ACC112 (cell line): ENCODE measurements at regions not wholly inside any gene's neighbourhood (a gene's known extent, or its start where the extent isn't known, plus 50 kb on each side); places are given as distances from the start of the nearest gene placed in this dataset.

Experiments used
- H2AFZ ChIP-seq: fragments of 200-600 bp; sonication (generic); one replicate; pipeline ENCODE4 v1.6.0; 2017; ENCODE audit warnings: antibody characterized with exemption, low read length; ENCODE audit not compliant: unreplicated experiment
- H3K27ac ChIP-seq: fragments of 200-600 bp; sonication (generic); 2 replicates; pipeline ENCODE4 v1.5.1; 2014; ENCODE audit warnings: low read depth, mild to moderate bottlenecking, antibody characterized with exemption, low read length, moderate library complexity
- H3K27me3 ChIP-seq: fragments of 200-600 bp; sonication (generic); 2 replicates; pipeline ENCODE4 v1.6.1; 2014; ENCODE audit warnings: mild to moderate bottlenecking, antibody characterized with exemption, low read length, moderate library complexity, mixed read lengths; ENCODE audit not compliant: insufficient read depth
- H3K36me3 ChIP-seq: fragments of 200-600 bp; sonication (generic); 2 replicates; pipeline ENCODE4 v1.6.1; 2016; ENCODE audit warnings: mild to moderate bottlenecking, antibody characterized with exemption, low read length, moderate library complexity, mixed read lengths; ENCODE audit not compliant: insufficient read depth
- H3K4me1 ChIP-seq: fragments of 200-600 bp; sonication (generic); one replicate; pipeline ENCODE4 v1.6.1; 2016; ENCODE audit warnings: low read length, mixed read lengths; ENCODE audit not compliant: insufficient read depth, unreplicated experiment, control insufficient read depth
- H3K4me3 ChIP-seq: fragments of 200-600 bp; sonication (generic); 2 replicates; pipeline ENCODE4 v1.5.1; 2014; ENCODE audit warnings: mild to moderate bottlenecking, low read depth, low read length
- H3K79me2 ChIP-seq: fragments of 200-600 bp; sonication (generic); one replicate; pipeline ENCODE4 v1.6.0; 2016; ENCODE audit warnings: low read length; ENCODE audit not compliant: control insufficient read depth, unreplicated experiment, insufficient read depth

DNA sequence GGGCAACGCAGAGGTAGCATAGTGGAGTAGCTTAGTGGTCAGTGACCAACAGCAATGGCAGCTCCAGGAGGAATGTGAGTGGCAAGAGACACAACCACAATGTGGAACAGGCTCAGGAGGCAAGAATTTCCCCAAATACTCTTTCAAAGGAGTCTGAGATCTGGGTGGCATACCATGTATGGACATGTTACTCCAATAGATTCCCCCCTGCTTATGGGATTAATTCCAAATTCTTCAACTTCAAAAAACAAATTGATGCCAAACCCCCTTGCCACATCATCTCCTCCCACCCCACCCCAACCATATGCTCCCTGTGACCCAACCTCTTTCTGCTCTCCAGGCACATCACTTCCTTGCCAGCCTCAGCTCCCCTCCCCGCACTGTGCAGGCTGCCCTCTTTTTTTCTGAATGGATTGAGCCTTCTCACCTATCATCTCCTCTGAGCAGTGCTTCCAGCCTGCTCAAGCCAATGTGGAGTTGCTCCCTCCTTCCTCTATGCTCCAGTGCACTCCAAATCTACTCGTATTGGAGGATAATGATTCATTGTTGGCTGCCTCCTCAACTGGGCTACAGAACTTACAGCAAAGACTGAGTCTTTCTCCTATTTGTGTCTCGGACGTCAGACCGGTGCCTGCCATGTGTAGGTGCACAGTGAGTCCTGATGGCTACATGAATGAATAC is 93.0 kb upstream of the CEP85L start:
- H3K4me1 ChIP-seq: peaks cover 6% of the 10 kb centered on the region
- H3K79me2 ChIP-seq: no peaks in the 10 kb centered on the region
- H3K27me3 ChIP-seq: 0 out of 2 replicates have a peak, but pooled peaks cover 5% of the 10 kb centered on the region
- H3K4me3 ChIP-seq: no peak overlapping the region
- no peak overlapping the region for H3K27ac ChIP-seq
- no peaks in the 10 kb centered on the region for H3K36me3 ChIP-seq
- no peak overlapping the region for H2AFZ ChIP-seq

DNA sequence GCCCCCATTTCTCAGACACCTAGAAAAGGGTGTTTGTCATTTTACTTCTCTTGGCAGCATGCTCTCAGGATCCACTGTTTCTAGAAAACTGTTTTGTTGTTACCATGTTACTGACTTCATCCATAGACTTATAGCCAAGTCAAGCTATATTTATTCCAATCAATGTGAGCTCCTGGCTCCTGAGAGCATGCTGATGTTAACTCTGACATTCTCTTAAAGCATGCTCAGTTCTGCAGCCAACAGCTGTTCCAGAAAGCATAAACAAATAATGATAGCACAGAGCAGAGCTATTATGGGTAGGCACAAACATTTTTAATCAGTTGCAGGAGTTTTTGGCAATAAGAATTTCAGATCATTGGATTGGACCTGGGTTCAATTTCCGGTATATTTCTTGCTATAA is 92.4 kb upstream of the CEP85L start:
- Histone ChIP-seq H3K4me3 (no peak overlapping the region), H3K79me2 (no peaks in the 10 kb centered on the region), H2AFZ (no peak overlapping the region), H3K27ac (no peak overlapping the region), H3K27me3 (0 out of 2 replicates have a peak, but pooled peaks cover 5% of the 10 kb centered on the region), H3K4me1 (peaks cover 6% of the 10 kb centered on the region), H3K36me3 (no peaks in the 10 kb centered on the region)

DNA sequence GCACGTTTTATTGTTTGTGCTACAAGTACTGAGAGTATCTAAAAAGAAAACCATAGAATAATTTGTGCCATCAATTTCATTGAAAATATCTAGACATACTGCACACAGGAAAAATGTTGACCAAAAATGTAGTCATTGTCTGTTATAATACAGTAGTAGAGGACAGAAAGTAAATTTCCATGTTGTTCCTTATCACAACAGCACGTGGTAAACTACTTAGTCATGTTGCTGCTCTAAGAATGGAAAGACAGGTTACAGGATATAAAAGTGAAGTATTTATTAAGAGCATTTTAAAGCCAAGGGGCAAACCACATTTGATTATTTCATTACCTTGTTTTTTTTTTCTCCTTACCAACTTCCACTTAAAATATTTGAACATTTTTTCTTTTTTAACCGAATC is 89.0 kb upstream of the CEP85L start:
- Histone ChIP-seq H3K4me1 (peaks cover 6% of the 10 kb centered on the region), H3K27me3 (no peaks in the 10 kb centered on the region), H2AFZ (no peak overlapping the region), H3K36me3 (no peaks in the 10 kb centered on the region), H3K4me3 (peak overlapping the region; percentile 23; the same call in 1 of the 2 replicates), H3K79me2 (no peaks in the 10 kb centered on the region), H3K27ac (no peak overlapping the region)

DNA sequence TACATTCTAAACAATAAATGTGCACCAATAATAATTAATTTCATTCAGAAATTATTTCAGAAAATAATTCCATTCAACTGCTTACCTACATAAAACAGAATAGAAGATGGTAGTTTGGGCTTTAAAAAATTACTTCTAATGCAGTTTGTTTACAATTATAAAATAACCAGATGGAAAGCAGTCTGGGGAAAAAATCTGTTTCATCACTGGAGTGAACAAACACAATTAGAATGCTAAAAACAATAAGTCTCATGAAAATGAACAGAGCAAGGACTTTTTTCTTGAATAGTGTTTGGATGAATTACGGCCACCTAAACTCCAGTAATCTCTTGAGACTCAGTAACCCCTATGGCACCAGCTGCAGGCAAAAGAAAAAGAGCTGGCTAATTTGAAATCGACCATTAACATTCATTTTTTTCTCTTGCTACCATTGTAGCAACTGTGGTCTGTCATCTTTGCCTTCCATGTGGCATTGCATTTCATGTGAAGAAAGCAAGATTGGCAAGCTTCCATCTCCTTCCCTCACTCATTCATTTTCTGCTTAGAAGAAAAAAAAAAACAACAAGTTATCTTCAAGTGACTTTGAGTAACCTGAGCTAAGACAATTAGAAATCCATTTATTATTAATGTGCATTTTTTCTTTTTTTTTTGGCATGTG is 88.4 kb upstream of the CEP85L start:
- Histone ChIP-seq H3K79me2 (no peaks in the 10 kb centered on the region), H3K4me1 (peaks cover 6% of the 10 kb centered on the region), H3K27me3 (no peaks in the 10 kb centered on the region), H2AFZ (no peak overlapping the region), H3K27ac (no peak overlapping the region), H3K4me3 (no peak overlapping the region), H3K36me3 (no peaks in the 10 kb centered on the region)

DNA sequence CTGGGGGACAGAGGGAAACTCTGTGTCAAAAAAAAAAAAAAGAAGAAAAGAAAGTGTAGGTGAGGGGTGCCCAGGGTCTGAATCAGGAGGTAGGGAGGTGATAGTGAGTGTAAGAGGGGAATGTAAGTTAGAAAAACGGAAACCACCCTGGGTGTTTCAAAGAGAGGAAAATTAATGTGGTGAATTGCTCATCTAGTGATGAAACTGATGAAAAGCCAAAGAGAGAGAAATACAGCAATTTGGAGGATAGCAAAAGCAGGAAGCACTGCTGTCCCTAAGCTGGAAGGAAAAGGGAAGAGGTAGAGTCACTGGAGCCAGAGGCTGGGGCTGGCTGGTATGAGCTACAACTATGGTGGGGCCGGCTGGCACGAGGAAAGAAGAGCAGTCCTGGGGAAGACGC is 85.0 kb upstream of the CEP85L start:
- Histone ChIP-seq H3K27me3 (no peaks in the 10 kb centered on the region), H3K79me2 (no peaks in the 10 kb centered on the region), H3K36me3 (no peaks in the 10 kb centered on the region), H3K4me1 (peaks cover 6% of the 10 kb centered on the region), H3K27ac (no peak overlapping the region), H3K4me3 (no peak overlapping the region), H2AFZ (no peak overlapping the region)

DNA sequence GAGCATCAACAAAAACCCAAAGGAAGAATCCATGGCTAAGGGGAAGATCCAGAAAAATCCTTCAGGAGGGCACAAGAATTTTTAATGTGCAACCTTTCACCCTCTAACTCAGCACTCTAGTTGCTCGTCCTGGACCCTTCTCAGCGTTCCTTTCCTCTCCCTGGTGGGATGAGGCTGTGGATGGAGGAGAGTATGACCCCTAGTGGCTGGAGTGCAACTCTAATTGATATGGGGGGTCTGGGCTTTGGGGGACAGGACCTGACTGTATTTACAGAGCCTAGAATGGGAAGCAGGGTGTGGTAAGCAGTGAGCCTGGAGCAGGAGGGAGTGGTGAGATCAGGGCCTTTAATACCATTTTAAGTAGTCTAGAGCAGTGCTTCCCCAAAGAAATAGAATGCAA is 83.9 kb upstream of the CEP85L start:
- Histone ChIP-seq H3K27ac (no peak overlapping the region), H2AFZ (no peak overlapping the region), H3K79me2 (no peaks in the 10 kb centered on the region), H3K4me3 (no peak overlapping the region), H3K4me1 (peaks cover 5% of the 10 kb centered on the region), H3K27me3 (no peaks in the 10 kb centered on the region), H3K36me3 (no peaks in the 10 kb centered on the region)

DNA sequence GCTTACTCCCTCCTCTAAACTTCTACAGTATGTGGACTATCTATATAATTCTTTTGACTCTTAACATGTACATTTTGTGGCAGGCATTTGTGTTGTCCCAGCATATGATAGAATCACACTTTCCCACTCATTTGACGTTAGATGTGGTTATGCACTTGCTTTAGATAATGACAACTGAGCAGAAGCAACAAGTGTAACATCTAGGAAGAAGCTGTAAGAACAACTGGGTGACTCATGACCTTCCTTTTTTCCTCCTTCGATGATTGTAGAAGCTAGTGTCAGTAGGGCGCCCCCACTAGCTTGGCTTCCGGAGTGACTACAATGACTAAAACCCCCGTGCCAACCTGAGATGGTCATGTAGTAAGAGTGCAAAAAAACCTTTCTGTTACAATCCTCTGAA is 74.6 kb upstream of the CEP85L start:
- no peaks in the 10 kb centered on the region for H3K4me1 ChIP-seq
- no peak overlapping the region for H2AFZ ChIP-seq
- H3K27ac ChIP-seq: no peak overlapping the region
- no peaks in the 10 kb centered on the region for H3K79me2 ChIP-seq
- no peaks in the 10 kb centered on the region for H3K27me3 ChIP-seq
- no peak overlapping the region for H3K4me3 ChIP-seq
- H3K36me3 ChIP-seq: no peaks in the 10 kb centered on the region

DNA sequence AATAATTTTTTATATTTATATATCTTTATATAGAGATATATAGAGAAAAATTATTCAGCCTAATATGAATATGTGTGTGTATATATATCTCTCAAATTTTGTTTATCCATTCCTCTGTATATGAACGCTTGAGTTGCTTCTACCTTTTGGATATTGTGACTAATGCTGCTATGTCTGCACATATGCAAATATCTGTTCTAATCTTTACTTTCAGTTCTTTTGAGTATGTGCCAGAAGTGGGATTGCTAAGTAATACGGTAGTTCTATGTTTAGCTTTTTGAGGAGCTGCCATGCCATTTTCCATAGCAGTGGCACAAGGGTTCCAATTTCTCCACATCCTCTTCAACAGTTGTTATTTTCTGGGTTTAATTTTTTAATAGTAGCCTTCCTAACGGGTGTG is 72.8 kb upstream of the CEP85L start:
- H2AFZ ChIP-seq: no peak overlapping the region
- H3K27ac ChIP-seq: no peak overlapping the region
- H3K36me3 ChIP-seq: no peaks in the 10 kb centered on the region
- H3K27me3 ChIP-seq: no peaks in the 10 kb centered on the region
- H3K4me3 ChIP-seq: no peak overlapping the region
- H3K4me1 ChIP-seq: no peaks in the 10 kb centered on the region
- no peaks in the 10 kb centered on the region for H3K79me2 ChIP-seq

DNA sequence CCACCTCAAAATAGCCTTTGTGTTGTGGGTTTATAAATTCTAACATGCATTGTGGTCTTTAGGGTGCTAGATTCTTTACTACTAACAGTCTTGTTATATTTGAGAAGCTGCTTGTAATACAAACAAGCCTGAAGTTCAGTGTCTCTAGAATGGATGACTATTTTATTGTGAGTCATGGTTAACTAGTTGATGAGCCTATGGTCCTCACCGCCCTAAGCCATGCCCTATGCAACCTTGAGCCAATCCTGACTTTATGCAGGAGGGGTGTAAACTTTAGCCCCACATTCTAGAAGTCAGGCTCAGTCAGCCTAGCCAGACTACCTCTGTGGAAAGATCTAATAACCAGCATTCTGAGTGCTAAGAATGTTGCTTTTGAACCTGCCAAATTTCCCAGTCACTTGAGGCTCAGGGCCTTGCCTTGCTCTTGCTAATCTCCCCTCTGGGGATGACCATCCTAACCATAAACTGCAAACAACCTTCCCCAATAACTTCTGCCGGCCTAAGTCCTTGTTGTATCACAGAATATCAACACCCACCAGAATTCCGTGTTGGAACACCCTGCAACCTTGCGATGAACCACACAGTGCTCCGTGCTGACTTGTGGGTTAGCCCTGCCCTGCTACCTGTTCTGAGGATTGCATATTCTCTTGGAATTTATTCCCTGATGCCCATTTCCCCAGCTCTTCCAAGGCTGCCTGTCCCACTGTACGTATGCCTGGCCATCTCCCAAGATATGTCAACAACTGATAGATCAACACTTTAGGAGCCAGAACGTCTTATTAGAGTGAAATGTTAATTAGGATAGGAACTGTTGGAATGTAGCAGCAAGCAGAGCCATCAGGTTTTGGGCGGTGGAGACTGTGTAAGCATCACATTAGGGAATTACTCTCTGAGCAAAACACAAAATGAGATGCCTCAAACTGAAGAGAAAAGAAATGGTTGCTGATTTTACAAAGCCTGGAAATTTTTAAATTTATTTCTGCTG is 71.7 kb upstream of the CEP85L start:
- Histone ChIP-seq H3K4me3 (no peak overlapping the region), H2AFZ (no peak overlapping the region), H3K4me1 (no peaks in the 10 kb centered on the region)

DNA sequence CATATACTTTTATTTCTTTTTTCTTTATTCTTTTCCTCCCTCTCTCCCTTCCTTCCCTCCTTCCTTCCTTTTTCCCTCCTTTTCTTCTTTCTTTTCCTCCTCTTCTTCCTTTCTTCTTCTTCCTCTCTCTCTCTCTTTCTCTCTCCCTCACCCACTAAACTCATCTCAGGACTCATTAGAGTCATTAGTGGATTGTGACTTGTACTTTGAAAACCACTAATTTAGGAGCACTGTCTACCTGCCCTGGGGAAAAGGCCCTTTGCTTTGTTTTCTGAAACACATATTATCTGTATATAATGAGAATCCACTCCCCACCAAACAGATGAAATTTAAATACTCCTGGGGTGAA is 68.7 kb upstream of the CEP85L start:
- Histone ChIP-seq H3K27me3 (no peaks in the 10 kb centered on the region), H2AFZ (no peak overlapping the region), H3K27ac (no peak overlapping the region), H3K4me1 (no peaks in the 10 kb centered on the region), H3K79me2 (no peaks in the 10 kb centered on the region), H3K4me3 (no peak overlapping the region), H3K36me3 (no peaks in the 10 kb centered on the region)

More for the DNA sequence above, 71.7 kb upstream of the CEP85L start:
- Histone ChIP-seq H3K27ac (no peak overlapping the region), H3K79me2 (no peaks in the 10 kb centered on the region), H3K36me3 (no peaks in the 10 kb centered on the region), H3K27me3 (no peaks in the 10 kb centered on the region)
